PC-3 (cell line): ENCODE measurements at regions not wholly inside any gene's neighbourhood (a gene's known extent, or its start where the extent isn't known, plus 50 kb on each side); places are given as distances from the start of the nearest gene placed in this dataset.

Source experiments
- CTCF ChIP-seq: fragments of 300-600 bp; sonication (generic); conservative IDR thresholded peaks from 2 replicates; pipeline ENCODE4 v1.5.1; 2017; ENCODE audit warnings: antibody characterized with exemption, low read depth, mild to moderate bottlenecking, low read length
- EZH2 ChIP-seq: fragments of 300-600 bp; sonication (generic); IDR thresholded peaks from one replicate; pipeline ENCODE4 v1.6.1; 2017; ENCODE audit warnings: antibody characterized with exemption, mild to moderate bottlenecking, low read length; ENCODE audit not compliant: unreplicated experiment
- EZH2phosphoT487 ChIP-seq: fragments of 300-600 bp; sonication (generic); IDR thresholded peaks from 2 replicates; pipeline ENCODE4 v1.6.1; 2018; ENCODE audit warnings: mild to moderate bottlenecking, antibody characterized with exemption, low read length, borderline replicate concordance

GRCh38 chr7:1368682-1369571, 90.3 kb downstream of the MICALL2 start:
- TF ChIP-seq CTCF (peak; percentile 27; the same call in 1 of the 2 replicates), EZH2 (no peak), EZH2phosphoT487 (no peak)
